H1 (cell line): ENCODE measurements at regions not wholly inside any gene's neighbourhood (a gene's known extent, or its start where the extent isn't known, plus 50 kb on each side); places are given as distances from the start of the nearest gene placed in this dataset.

Experiments
- CTCF ChIA-PET: fragments of 300-600 bp; sonication (Branson Sonifier 250); formaldehyde crosslinking; loops from one replicate; lab custom pipeline; 2021; ENCODE audit not compliant: partially characterized antibody; lab: Charles Lee
- POLR2A ChIA-PET: fragments of 300-600 bp; sonication (Branson Sonifier 250); formaldehyde crosslinking; loops from one replicate; lab custom pipeline; 2021; ENCODE audit warnings: inconsistent platforms; ENCODE audit not compliant: partially characterized antibody; lab: Charles Lee
- DNase-seq, 2 experiments: peaks; one replicate each; pipeline versions ENCODE4 v3.0.0 to v3.0.0-alpha.2; 2010 to 2022; ENCODE audit warnings: low spot score in 2 of 2, low read depth in 1 of 2, mixed read lengths in 1 of 2
- FAIRE-seq: peaks from 2 replicates; lab custom pipeline; 2011; peaks lifted over from hg19 to GRCh38; lab: Jason Lieb, UNC
- H2AFZ ChIP-seq: 2 replicates; pipeline ENCODE4 v1.8.1; 2012; ENCODE audit warnings: low read length, inconsistent platforms
- H2AK5ac ChIP-seq: 2 replicates; pipeline ENCODE4 v1.6.1; 2013; ENCODE audit warnings: low read depth, low read length
- H2BK120ac ChIP-seq: replicated peaks from 2 replicates; pipeline ENCODE3; 2013; ENCODE audit warnings: low read depth, low read length, inconsistent platforms
- H2BK12ac ChIP-seq: 2 replicates; pipeline ENCODE4 v1.6.1; 2013; ENCODE audit warnings: low read depth, low read length
- H2BK15ac ChIP-seq: 2 replicates; pipeline ENCODE4 v1.6.1; 2013; ENCODE audit warnings: low read length
- H2BK20ac ChIP-seq: 2 replicates; pipeline ENCODE4 v1.6.1; 2013; ENCODE audit warnings: low read length
- H2BK5ac ChIP-seq: 2 replicates; pipeline ENCODE4 v1.6.1; 2013; ENCODE audit warnings: low read depth, low read length
- H3K14ac ChIP-seq: 2 replicates; pipeline ENCODE4 v1.6.1; 2013; ENCODE audit warnings: inconsistent platforms; ENCODE audit not compliant: insufficient read length
- H3K18ac ChIP-seq: 2 replicates; pipeline ENCODE4 v1.6.1; 2013; ENCODE audit warnings: low read length; ENCODE audit errors: extremely low read depth
- H3K23ac ChIP-seq: 2 replicates; pipeline ENCODE4 v1.6.1; 2013; ENCODE audit warnings: inconsistent platforms; ENCODE audit not compliant: insufficient read length
- H3K23me2 ChIP-seq: 2 replicates; pipeline ENCODE4 v1.6.1; 2013; ENCODE audit warnings: low read depth, low read length
- H3K27ac ChIP-seq: 2 replicates; pipeline ENCODE4 v1.6.1; 2011; ENCODE audit warnings: low read depth, low read length, inconsistent platforms
- H3K27me3 ChIP-seq, 4 experiments: replicated peaks in 1 of 4; 1 replicate in 1 of 4; 2 replicates in 3 of 4; pipeline versions ENCODE4 v1.6.1 to v1.8.1; 2011 to 2013; ENCODE audit warnings: low read length in 3 of 4, mild to moderate bottlenecking in 3 of 4, inconsistent platforms in 2 of 4, mixed read lengths in 2 of 4, moderate library complexity in 1 of 4; ENCODE audit not compliant: control insufficient read depth in 3 of 4, insufficient read depth in 3 of 4; ENCODE audit errors: extremely low read depth in 1 of 4
- H3K36me3 ChIP-seq, 4 experiments: 2 replicates each; pipeline versions ENCODE4 v1.6.1 to v1.8.1; 2011 to 2013; ENCODE audit warnings: mild to moderate bottlenecking in 4 of 4, low read length in 3 of 4, moderate library complexity in 2 of 4, control low read depth in 1 of 4, inconsistent platforms in 1 of 4; ENCODE audit not compliant: insufficient read depth in 4 of 4, control insufficient read depth in 2 of 4
- H3K4ac ChIP-seq: replicated peaks from 2 replicates; pipeline ENCODE3; 2013; ENCODE audit warnings: low read length, low read depth, mixed read lengths, inconsistent platforms; ENCODE audit not compliant: insufficient read length
- H3K4me1 ChIP-seq, 4 experiments: replicated peaks in 1 of 4; 1 replicate in 1 of 4; 2 replicates in 3 of 4; pipeline versions ENCODE4 v1.6.1 to v1.8.1; 2011 to 2013; ENCODE audit warnings: low read length in 3 of 4, inconsistent platforms in 2 of 4, mixed read lengths in 1 of 4; ENCODE audit not compliant: insufficient read depth in 4 of 4, control insufficient read depth in 3 of 4
- H3K4me2 ChIP-seq, 2 experiments: 2 replicates each; pipeline versions ENCODE4 v1.6.1 to v1.8.1; 2011 to 2013; ENCODE audit warnings: low read depth in 2 of 2, low read length in 2 of 2, control low read depth in 1 of 2, inconsistent platforms in 1 of 2, mild to moderate bottlenecking in 1 of 2; ENCODE audit not compliant: insufficient read depth in 1 of 2
- H3K4me3 ChIP-seq, 4 experiments: fragments of 200-600, 300-600 bp in 1 of 4; sonication (generic), shearing (Covaris generic), sonication (Bioruptor Twin) in 1 of 4; 2 replicates each; pipeline versions ENCODE4 v1.5.1 to v1.8.1; 2011 to 2016; ENCODE audit warnings: low read length in 4 of 4, low read depth in 3 of 4, control low read depth in 2 of 4, inconsistent platforms in 2 of 4, mild to moderate bottlenecking in 2 of 4, mixed read lengths in 1 of 4, moderate library complexity in 1 of 4; ENCODE audit not compliant: insufficient read depth in 2 of 4; ENCODE audit errors: extremely low read depth in 1 of 4
- H3K56ac ChIP-seq: replicated peaks from 2 replicates; pipeline ENCODE3; 2013; ENCODE audit warnings: low read depth, mild to moderate bottlenecking, mixed read lengths, low read length, inconsistent platforms; ENCODE audit not compliant: insufficient read length
- H3K79me1 ChIP-seq: 2 replicates; pipeline ENCODE4 v1.6.1; 2013; ENCODE audit warnings: low read depth, low read length, control low read depth
- H3K79me2 ChIP-seq, 2 experiments: 2 replicates each; pipeline versions ENCODE4 v1.6.1 to v1.8.1; 2012 to 2013; ENCODE audit warnings: low read length in 2 of 2, mild to moderate bottlenecking in 2 of 2, inconsistent platforms in 1 of 2; ENCODE audit not compliant: insufficient read depth in 2 of 2, control insufficient read depth in 1 of 2
- H3K9ac ChIP-seq, 4 experiments: replicated peaks in 1 of 4; 1 replicate in 1 of 4; 2 replicates in 3 of 4; pipeline versions ENCODE4 v1.6.1 to v1.8.1; 2011 to 2013; ENCODE audit warnings: low read depth in 3 of 4, low read length in 3 of 4, control low read depth in 2 of 4, mild to moderate bottlenecking in 2 of 4, moderate library complexity in 2 of 4, inconsistent platforms in 1 of 4; ENCODE audit errors: extremely low read depth in 1 of 4
- H3K9me3 ChIP-seq, 2 experiments: 2 replicates each; pipeline versions ENCODE4 v1.6.1 to v1.8.1; 2012 to 2013; ENCODE audit warnings: mild to moderate bottlenecking in 2 of 2, moderate library complexity in 2 of 2, control low read depth in 1 of 2, inconsistent platforms in 1 of 2, low read depth in 1 of 2, low read length in 1 of 2, mixed read lengths in 1 of 2; ENCODE audit not compliant: insufficient read depth in 2 of 2
- H4K20me1 ChIP-seq, 2 experiments: replicated peaks in 1 of 2; 2 replicates each; pipeline versions ENCODE3 to v1.8.1; 2011 to 2013; ENCODE audit warnings: inconsistent platforms in 2 of 2, low read length in 2 of 2, mild to moderate bottlenecking in 1 of 2; ENCODE audit not compliant: insufficient read depth in 2 of 2, control insufficient read depth in 1 of 2
- H4K5ac ChIP-seq: 2 replicates; pipeline ENCODE4 v1.6.1; 2013; ENCODE audit warnings: low read length, low read depth, mixed read lengths, inconsistent platforms; ENCODE audit not compliant: insufficient read length
- H4K8ac ChIP-seq: 2 replicates; pipeline ENCODE4 v1.8.0; 2013; ENCODE audit warnings: mild to moderate bottlenecking, moderate library complexity, low read length, inconsistent platforms; ENCODE audit not compliant: insufficient read depth; ENCODE audit errors: extremely low read depth
- H4K91ac ChIP-seq: replicated peaks from 2 replicates; pipeline ENCODE3; 2013; ENCODE audit warnings: low read length, mixed read lengths, inconsistent platforms; ENCODE audit not compliant: insufficient read length
- CEBPB ChIP-seq: IDR thresholded peaks from 2 replicates; pipeline ENCODE4 v1.6.1; 2012; ENCODE audit warnings: low read depth, low read length
- CREB1 ChIP-seq: IDR thresholded peaks from 2 replicates; pipeline ENCODE4 v1.6.1; 2012; ENCODE audit warnings: inconsistent platforms
- EP300 ChIP-seq, 2 experiments: IDR thresholded peaks; 1 replicate in 1 of 2; 2 replicates in 1 of 2; pipeline ENCODE4 v1.6.1; 2011 to 2012; ENCODE audit warnings: low read depth in 2 of 2, low read length in 2 of 2, mild to moderate bottlenecking in 2 of 2, borderline replicate concordance in 1 of 2, inconsistent platforms in 1 of 2, moderate library complexity in 1 of 2
- FOSL1 ChIP-seq: IDR thresholded peaks from 2 replicates; pipeline ENCODE4 v1.6.1; 2011; ENCODE audit warnings: mild to moderate bottlenecking, low read depth, low read length, moderate library complexity; ENCODE audit not compliant: insufficient read depth
- GTF2F1 ChIP-seq: IDR thresholded peaks from 2 replicates; pipeline ENCODE4 v1.6.1; 2012; ENCODE audit warnings: low read depth, low read length, improper control_type of control experiment, borderline replicate concordance
- PHF8 ChIP-seq: fragments of 200-600 bp; sonication (generic); conservative IDR thresholded peaks from 2 replicates; pipeline ENCODE4 v1.7.1; 2012; ENCODE audit warnings: low read depth, mild to moderate bottlenecking, inconsistent platforms, low read length, moderate library complexity
- POLR2A ChIP-seq, 2 experiments: IDR thresholded peaks; 1 replicate in 1 of 2; 2 replicates in 1 of 2; pipeline ENCODE4 v1.6.1; 2011; ENCODE audit warnings: low read depth in 2 of 2, low read length in 2 of 2, mild to moderate bottlenecking in 2 of 2; ENCODE audit errors: control extremely low read depth in 1 of 2
- SIX5 ChIP-seq: IDR thresholded peaks from 2 replicates; pipeline ENCODE4 v1.6.1; 2011; ENCODE audit warnings: mild to moderate bottlenecking, low read depth, low read length
- SP1 ChIP-seq: IDR thresholded peaks from 2 replicates; pipeline ENCODE4 v1.6.1; 2011; ENCODE audit warnings: low read depth, low read length
- SRF ChIP-seq: IDR thresholded peaks from 2 replicates; pipeline ENCODE4 v1.6.1; 2011; ENCODE audit warnings: mild to moderate bottlenecking, low read depth, low read length, moderate library complexity
- TAF7 ChIP-seq: optimal IDR thresholded peaks from 2 replicates; pipeline ENCODE3; 2011; ENCODE audit warnings: low read depth, mild to moderate bottlenecking, inconsistent platforms, low read length, moderate library complexity, borderline replicate concordance
- TF ChIP-seq, protein P1 (sequence below): IDR thresholded peaks from 2 replicates; pipeline ENCODE4 v1.6.1; 2011; ENCODE audit warnings: low read depth, mild to moderate bottlenecking, low read length; ENCODE audit not compliant: insufficient read depth
- TF ChIP-seq, protein P2 (sequence below), 3 experiments: IDR thresholded peaks; 1 replicate in 2 of 3; 2 replicates in 1 of 3; pipeline versions ENCODE4 v1.5.1 to v1.6.1; 2011; ENCODE audit warnings: low read length in 3 of 3, mild to moderate bottlenecking in 3 of 3, inconsistent platforms in 2 of 3, low read depth in 1 of 3, moderate library complexity in 1 of 3; ENCODE audit not compliant: insufficient read depth in 1 of 3; ENCODE audit errors: control extremely low read depth in 1 of 3

DNA sequence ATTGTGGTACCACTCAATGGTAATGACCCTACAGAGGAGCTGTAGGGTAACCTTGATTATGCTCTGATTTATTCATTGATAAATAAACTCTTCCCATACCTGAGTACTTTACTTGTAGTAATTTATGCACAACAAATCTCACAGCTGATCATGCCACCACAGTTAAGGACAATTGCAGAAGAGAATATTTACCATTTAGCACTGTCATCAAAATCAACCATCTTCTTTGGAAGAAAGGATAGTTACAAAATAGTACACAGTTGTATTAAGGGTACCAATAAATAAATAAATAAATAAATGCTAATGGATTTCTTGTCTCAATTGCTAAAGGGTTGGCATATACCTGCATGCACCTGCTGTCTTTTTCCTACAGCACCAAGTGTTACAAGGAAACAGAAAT is 97.6 kb upstream of the PDE1C start:
- H3K4me1 ChIP-seq = no peaks in the 10 kb centered on the region
- H2BK20ac ChIP-seq = no peak overlapping the region
- TF ChIP-seq FOSL1 (no peak), PHF8 (no peak), EP300 (IDR thresholded peaks at IDR 0.05; ENCODE audit: borderline replicate concordance in 1 of 2, low read depth in 2 of 2, low read length in 2 of 2) (no peak), SP1 (no peak), TAF7 (no peak), SRF (no peak), GTF2F1 (no peak), CREB1 (no peak), CEBPB (no peak), POLR2A (IDR thresholded peaks at IDR 0.05; ENCODE audit: control extremely low read depth in 1 of 2, low read depth in 2 of 2, low read length in 2 of 2) (no peak), SIX5 (no peak)
- TF ChIP-seq, protein P1, sequence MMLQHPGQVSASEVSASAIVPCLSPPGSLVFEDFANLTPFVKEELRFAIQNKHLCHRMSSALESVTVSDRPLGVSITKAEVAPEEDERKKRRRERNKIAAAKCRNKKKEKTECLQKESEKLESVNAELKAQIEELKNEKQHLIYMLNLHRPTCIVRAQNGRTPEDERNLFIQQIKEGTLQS = no peak
- TF ChIP-seq, protein P2, sequence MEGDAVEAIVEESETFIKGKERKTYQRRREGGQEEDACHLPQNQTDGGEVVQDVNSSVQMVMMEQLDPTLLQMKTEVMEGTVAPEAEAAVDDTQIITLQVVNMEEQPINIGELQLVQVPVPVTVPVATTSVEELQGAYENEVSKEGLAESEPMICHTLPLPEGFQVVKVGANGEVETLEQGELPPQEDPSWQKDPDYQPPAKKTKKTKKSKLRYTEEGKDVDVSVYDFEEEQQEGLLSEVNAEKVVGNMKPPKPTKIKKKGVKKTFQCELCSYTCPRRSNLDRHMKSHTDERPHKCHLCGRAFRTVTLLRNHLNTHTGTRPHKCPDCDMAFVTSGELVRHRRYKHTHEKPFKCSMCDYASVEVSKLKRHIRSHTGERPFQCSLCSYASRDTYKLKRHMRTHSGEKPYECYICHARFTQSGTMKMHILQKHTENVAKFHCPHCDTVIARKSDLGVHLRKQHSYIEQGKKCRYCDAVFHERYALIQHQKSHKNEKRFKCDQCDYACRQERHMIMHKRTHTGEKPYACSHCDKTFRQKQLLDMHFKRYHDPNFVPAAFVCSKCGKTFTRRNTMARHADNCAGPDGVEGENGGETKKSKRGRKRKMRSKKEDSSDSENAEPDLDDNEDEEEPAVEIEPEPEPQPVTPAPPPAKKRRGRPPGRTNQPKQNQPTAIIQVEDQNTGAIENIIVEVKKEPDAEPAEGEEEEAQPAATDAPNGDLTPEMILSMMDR (IDR thresholded peaks at IDR 0.05; ENCODE audit: control extremely low read depth in 1 of 3, insufficient read depth in 1 of 3, low read depth in 1 of 3, low read length in 3 of 3) = no peak

More for the DNA sequence above, 97.6 kb upstream of the PDE1C start:
- Histone ChIP-seq H3K79me1 (no peaks in the 10 kb centered on the region), H2AFZ (no peak overlapping the region), H3K18ac (no peak overlapping the region), H3K27ac (no peak overlapping the region), H3K56ac (no peak overlapping the region), H2BK15ac (no peak overlapping the region), H3K9ac (no peak overlapping the region), H2BK12ac (no peak overlapping the region), H3K23me2 (no peaks in the 10 kb centered on the region), H4K8ac (no peak overlapping the region), H4K91ac (no peak overlapping the region), H3K36me3 (no peaks in the 10 kb centered on the region), H2BK5ac (no peak overlapping the region), H4K20me1 (no peaks in the 10 kb centered on the region), H3K9me3 (no peaks in the 10 kb centered on the region), H2AK5ac (no peak overlapping the region), H3K79me2 (no peaks in the 10 kb centered on the region), H3K23ac (no peak overlapping the region), H3K14ac (no peak overlapping the region), H2BK120ac (no peak overlapping the region), H3K4me2 (no peak overlapping the region), H3K27me3 (no peaks in the 10 kb centered on the region), H4K5ac (no peak overlapping the region), H3K4ac (no peak overlapping the region), H3K4me3 (no peak overlapping the region)
- ChIA-PET CTCF (interaction anchor here (0.6 to 5.1 kb wide), 4 partner anchors 12 to 1550 kb away, joined by 3 to 30 read pairs (median 4); no protein-coding TSS in a partner anchor), POLR2A (no interaction called here)
- FAIRE-seq = no peak
- no peak for DNase-seq
